ENCODE measurements at regions not wholly inside any gene's neighbourhood (a gene's known extent, or its start where the extent isn't known, plus 50 kb on each side); places are given as distances from the start of the nearest gene placed in this dataset.

GRCh38 chr10:58140054-58140453 is 127.6 kb downstream of the IPMK start:
- TF ChIP-seq RFX5 (IDR thresholded peaks at IDR 0.05; ENCODE audit: low read depth, low read length) (no peak), POLR2AphosphoS5 (IDR thresholded peaks at IDR 0.05; ENCODE audit: low read length) (no peak)
- TF ChIP-seq, protein P1, sequence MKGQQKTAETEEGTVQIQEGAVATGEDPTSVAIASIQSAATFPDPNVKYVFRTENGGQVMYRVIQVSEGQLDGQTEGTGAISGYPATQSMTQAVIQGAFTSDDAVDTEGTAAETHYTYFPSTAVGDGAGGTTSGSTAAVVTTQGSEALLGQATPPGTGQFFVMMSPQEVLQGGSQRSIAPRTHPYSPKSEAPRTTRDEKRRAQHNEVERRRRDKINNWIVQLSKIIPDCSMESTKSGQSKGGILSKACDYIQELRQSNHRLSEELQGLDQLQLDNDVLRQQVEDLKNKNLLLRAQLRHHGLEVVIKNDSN (IDR thresholded peaks at IDR 0.05; ENCODE audit: borderline replicate concordance, extremely low read length, insufficient read depth, low read depth, low read length) = no peak

Data from GM12878 (cell line).